NCI-H2107 treated with DMSO at 0.1 percent for 48 hours (cell line): ENCODE measurements at regions not wholly inside any gene's neighbourhood (a gene's known extent, or its start where the extent isn't known, plus 50 kb on each side); places are given as distances from the start of the nearest gene placed in this dataset.
A peak's percentile ranks its signal among the peaks of the same experiment; 100 is the strongest.

Source experiments
- DNase-seq: peaks from one replicate; lab custom pipeline; 2025; ENCODE audit not compliant: unreplicated experiment; lab: John Stamatoyannopoulos, UW

DNA sequence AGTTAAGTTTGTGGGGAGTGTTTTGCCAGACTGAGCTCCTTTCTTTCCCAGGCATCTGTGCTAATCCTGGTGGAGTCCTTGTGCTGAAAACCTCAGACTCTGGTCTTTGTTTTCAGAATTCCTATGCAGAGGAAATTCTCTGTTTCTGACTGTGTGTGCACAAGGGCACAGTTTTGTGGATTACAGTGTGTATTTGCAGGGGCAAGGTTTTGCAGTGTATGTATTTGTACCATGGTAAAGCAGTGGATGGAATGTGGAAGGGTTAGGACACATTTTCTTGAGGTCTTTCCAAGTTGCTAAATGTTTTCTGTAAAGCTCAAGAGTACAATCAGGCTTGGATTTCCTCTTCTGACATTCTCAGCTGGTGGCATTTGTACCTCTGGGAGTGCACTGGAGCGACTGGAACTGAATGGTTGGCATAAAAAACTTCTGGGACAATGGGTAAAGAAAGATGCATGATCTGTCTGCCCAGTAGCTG is 139.5 kb upstream of the RND3 start:
- no peak for DNase-seq

- DNase-seq: no peak
Measured at GRCh38 chr2:150625741-150626140, 138.3 kb upstream of the RND3 start.

GRCh38 chr2:150625303-150625702 is 137.8 kb upstream of the RND3 start:
- no peak for DNase-seq

- peak; percentile 5 for DNase-seq
Measured at GRCh38 chr2:150624001-150624401, 136.5 kb upstream of the RND3 start.

DNA sequence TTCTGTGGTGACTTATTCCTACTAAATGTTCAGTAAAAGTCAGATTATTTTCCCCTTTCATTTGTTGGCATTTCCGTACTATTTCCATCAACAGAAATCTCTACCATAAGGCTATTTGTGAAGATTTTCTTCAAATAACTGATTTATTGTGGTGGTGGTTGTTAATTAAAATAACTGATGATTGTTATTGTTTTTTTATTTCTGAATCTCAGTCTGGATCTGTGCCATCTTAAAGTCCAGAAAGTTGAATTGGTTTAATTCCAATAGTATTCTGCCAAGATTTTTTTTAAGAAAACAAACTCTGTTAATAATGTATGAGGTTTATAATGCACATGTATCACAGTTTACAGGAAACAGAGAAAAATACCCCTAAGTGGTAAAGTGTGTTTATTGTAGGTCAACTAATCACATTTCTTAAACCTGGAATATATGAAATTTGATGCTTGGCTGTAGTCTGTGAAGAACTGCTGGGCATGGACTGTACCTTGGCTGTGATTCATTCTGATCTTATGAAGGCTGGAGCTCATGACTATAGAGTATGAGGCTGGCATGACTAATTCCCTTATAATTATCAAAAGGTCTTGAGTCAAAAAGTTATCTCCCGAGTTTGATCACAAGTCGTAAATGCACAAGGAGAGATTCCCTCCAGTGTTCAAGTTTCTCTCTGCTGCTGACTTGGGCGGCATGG is 134.2 kb upstream of the RND3 start:
- no peak for DNase-seq

GRCh38 chr2:150620855-150621254 is 133.4 kb upstream of the RND3 start:
- DNase-seq: no peak

DNA sequence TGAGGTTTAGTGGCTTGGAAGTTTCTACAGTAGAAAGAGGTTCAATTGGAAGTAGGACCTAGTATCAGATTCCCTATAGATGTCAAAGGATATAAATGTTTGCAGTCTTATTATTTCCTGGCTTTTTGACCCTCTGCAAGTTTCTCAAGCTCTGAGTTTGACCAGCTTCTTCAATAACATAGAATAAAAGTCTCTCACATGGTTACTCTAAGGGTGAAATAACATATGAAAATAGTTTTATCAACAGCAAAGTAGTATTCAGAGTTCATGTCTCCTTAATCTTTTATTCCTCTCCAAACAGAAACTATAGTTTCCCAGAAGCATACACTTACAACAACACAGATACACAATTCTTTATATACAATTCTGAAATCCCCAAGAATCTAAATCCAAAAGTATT is 132.9 kb upstream of the RND3 start:
- no peak for DNase-seq

DNA sequence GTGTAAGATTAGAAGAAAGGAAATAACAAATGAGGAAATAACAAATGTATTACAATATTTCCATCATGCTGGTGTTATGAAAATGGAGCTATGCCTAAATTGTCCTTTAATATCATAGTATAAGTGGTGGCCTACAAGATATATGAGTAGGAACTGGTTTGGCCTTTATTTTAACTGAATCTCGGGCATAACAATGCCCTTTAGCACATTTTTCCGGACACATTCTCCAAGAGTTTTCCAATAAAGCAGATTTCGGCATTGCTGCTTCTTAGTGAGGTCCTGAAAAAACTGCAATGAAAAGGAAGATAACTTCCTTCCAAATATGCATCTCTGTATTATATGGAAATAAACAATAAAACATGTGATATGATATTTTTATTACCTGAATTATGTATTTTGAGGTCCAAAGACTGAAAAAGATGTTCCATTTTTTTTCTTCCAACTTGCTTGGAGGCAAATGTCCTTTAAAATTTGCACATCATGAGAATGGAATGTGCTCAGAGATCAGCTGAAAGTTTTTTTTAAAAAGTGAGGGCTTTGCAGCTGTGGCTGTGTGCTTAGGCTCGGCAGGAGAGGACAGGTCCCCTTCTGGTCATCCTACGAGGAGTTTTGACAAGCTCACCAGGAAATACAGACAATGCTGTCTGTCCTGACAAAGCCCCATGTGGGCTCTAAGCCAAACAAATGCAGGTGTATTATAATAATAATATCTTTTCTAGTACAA is 132.3 kb upstream of the RND3 start:
- DNase-seq: no peak

GRCh38 chr2:150618245-150618895 is 130.9 kb upstream of the RND3 start:
- no peak for DNase-seq

DNA sequence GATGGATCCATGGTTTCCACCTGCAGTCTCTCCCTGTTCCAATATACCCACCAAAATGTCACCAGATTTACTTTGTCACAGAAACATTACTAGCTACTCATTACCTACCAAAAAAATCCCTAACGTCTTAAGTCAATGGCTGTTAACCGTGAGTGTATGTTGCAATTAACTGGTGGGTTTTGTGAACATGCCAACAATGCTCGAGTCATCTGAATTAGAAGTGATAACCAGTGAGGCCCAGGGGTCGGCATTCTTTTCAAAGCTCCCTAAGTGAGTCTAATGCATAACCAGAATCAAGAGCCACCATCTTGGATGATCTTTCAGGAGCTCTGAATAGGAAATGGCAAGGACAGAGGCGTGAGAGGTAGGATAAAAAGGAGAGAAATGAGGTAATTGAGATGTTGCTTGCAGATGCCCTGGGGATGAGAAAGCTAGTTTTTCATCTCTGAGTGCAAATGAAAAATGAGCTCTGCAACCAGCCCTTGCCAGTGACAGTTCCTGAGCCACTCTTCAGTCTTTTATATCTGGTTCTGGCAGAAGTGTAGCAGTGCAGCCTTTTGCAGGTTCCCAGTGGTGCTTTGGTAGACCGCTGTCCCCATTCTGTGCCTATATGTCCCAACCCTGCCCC is 130.0 kb upstream of the RND3 start:
- no peak for DNase-seq

- DNase-seq: no peak
Measured at GRCh38 chr2:150612957-150613710, 125.7 kb upstream of the RND3 start.

GRCh38 chr2:150610670-150611279 is 123.3 kb upstream of the RND3 start:
- DNase-seq: peak; percentile 11

DNA sequence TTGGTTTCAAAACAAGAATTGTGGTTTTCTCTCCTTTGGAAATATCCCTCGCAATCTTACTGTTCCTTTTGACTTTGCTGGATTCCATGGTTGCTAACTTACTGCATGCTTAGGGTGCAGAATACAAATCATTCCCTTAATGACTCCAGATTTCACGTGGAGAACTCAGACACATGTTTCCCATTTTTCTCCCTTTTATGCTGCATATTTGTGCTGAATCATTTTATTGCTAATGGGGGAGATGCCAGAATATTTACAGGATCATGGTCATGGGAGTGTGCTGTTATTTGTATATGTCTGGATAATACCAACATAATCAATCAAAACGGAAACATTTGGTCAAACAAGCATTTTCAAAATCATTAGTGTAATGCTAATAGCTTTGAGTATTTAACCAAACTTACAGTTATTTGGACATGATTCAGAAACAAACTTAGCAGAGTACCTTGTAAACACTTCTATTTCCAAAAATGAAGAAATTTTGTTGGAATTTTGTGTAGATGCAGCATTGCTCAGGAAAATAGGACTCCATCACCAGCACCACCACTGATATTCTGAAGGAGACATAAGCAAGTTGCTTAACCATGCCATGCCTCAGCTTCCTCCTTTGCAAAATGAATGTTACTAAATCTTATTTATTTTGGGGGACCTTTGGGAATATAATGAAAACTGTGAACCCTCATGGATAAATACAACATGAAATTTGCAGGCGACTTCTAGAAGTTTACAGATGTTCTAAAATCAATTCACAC is 122.5 kb upstream of the RND3 start:
- DNase-seq: no peak

GRCh38 chr2:150608341-150608740 is 120.9 kb upstream of the RND3 start:
- no peak for DNase-seq

GRCh38 chr2:150607390-150607811 is 119.9 kb upstream of the RND3 start:
- peak; percentile 44 for DNase-seq

DNA sequence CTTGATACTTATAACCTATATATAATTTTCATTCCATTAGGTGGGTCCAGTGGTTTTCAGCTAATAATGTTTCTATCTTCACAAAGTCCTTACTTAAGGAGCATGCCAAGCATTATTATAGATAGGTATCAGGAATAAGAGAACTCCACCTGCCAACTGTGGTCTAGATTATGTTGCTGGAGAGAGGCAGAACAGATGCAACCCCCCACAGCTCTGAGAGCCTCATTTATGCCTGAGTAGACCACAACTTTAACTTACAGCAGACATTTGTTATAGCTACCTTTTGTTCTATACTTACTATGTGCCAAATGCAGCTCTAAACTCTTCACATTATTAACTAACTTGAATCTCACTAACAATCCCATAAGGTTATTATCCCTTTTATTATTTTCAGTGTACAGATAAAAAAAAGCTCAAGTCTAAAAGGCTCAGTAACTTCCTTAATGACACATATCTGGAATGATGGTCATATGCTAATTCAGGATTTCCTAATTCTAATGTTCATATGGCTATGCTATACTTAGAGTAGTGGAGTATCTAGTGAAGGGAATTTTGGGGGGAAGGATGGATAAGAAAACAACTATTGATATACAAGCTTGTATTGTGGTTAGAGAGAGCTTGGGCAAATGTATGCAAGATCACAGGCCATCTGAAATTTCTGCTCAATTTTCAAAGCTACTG is 119.1 kb upstream of the RND3 start:
- DNase-seq: peak; percentile 92

GRCh38 chr2:150605664-150606063 is 118.2 kb upstream of the RND3 start:
- DNase-seq: peak; percentile 57

DNA sequence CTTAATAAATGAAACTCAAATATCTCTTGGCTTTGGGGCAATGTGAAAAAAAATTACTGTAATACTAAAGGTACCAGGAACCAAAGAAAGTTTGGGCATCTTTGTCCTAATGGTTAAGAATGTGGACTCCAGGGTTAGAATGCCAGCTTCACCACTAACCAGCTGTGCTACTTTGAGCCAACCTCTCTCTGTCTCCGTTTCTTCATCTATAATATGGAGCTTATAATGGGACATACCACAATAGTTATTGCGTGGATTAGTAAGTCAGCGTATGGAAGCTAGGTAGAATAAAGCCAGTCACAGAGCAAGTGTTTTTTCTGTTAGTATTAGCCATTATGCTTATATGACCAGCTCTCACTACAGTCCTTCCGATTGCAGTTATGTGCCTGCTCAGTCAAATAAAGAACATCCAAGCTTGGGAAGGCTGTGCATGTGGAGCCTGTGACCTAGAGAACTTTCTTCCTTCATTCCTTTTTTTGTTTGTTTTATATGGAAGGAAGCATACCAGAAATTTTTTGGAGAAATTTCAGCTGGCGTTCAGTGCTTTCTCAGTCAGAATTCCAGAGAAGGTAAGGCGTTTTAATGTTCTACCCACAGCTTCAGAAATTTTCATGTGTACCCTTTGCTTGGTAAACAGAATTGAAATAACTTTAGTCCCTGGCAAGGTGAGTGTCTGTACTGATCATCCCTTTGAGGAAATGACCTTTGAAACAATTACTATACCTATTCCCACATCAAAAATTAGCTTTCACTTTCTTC is 114.0 kb upstream of the RND3 start:
- DNase-seq: no peak
